ENCODE measurements at regions not wholly inside any gene's neighbourhood (a gene's known extent, or its start where the extent isn't known, plus 50 kb on each side); places are given as distances from the start of the nearest gene placed in this dataset.

- Histone ChIP-seq H3K36me3 (replicated peaks in 1 of 2; ENCODE audit: insufficient read depth in 1 of 2, low read depth in 2 of 2) (no peaks in the 10 kb centered on the region), H3K27me3 (no peaks in the 10 kb centered on the region), H3K27ac (no peak overlapping the region), H3K9me3 (no peaks in the 10 kb centered on the region), H3K4me1 (no peaks in the 10 kb centered on the region), H3K4me3 (no peak overlapping the region)
- no peak for TF ChIP-seq POLR2A (IDR thresholded peaks at IDR 0.05)
- TF ChIP-seq CTCF (IDR thresholded peaks at IDR 0.05): no peak
- WGBS, 2 donors: 77 to 80% methylated on average over 7 to 9 of the region's 9 CpGs
- no peak for ATAC-seq
- intact Hi-C loops (cut with DNase I): no loop called here
- DNase-seq: no peak
These were observed 64.2 kb upstream of the ATP12A start for GRCh38 chr13:24615911-24616472.

- no peak overlapping the region for H3K27ac ChIP-seq
- DNase-seq (no peak), ATAC-seq (no peak)
- TF ChIP-seq CTCF (IDR thresholded peaks at IDR 0.05): no peak
- TF ChIP-seq POLR2A (IDR thresholded peaks at IDR 0.05): no peak
- WGBS, 2 donors: 77 to 96% methylated on average over 4 of the region's 4 CpGs
- no peaks in the 10 kb centered on the region for H3K27me3 ChIP-seq
- H3K9me3 ChIP-seq: no peaks in the 10 kb centered on the region
- no peak overlapping the region for H3K4me3 ChIP-seq
- intact Hi-C loops (cut with DNase I): no loop called here
- H3K36me3 ChIP-seq (replicated peaks in 1 of 2; ENCODE audit: insufficient read depth in 1 of 2, low read depth in 2 of 2): no peaks in the 10 kb centered on the region
- no peaks in the 10 kb centered on the region for H3K4me1 ChIP-seq
These were observed 63.7 kb upstream of the ATP12A start for GRCh38 chr13:24616514-24616913.

DNA sequence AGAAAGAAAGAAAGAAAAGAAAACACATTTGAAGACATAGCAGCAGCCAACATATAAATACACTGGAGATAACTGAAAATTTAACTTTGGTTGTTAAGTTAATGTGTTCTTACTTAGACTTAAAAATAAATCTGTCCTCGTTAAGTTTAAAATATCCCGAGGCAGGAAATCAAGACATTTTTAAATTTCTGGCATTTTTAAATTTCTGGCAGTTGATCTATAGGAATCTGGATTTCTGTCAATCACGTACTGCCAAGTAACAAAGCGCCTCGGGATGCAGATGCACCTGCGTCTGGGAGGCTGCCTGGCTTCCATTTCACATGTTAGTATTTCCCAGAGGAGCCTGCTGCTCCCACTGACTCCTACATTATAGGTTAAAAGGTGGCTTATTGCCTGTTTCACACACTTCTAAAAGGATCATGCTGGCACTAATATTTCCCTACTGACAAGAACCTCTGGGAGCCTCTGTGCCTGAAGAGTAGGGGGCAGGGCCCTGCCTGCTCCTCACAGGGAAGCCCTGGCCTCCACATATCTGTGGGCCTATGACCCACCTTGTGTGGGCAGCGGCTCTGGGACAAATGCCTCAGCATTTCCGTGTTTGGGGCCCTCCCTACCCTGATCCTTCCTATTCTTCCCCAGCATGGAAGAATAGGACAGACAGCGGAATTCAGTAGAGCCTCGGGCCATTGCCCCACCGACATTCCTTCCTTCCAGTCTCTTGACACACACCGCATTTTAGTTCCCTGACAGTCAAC lies 62.8 kb upstream of the ATP12A start:
- Histone ChIP-seq H3K27me3 (no peaks in the 10 kb centered on the region), H3K4me3 (no peak overlapping the region), H3K27ac (no peak overlapping the region), H3K36me3 (replicated peaks in 1 of 2; ENCODE audit: insufficient read depth in 1 of 2, low read depth in 2 of 2) (no peaks in the 10 kb centered on the region), H3K9me3 (no peaks in the 10 kb centered on the region), H3K4me1 (no peaks in the 10 kb centered on the region)
- no peak for DNase-seq
- intact Hi-C loops (cut with DNase I): no loop called here
- TF ChIP-seq CTCF (IDR thresholded peaks at IDR 0.05): no peak
- TF ChIP-seq POLR2A (IDR thresholded peaks at IDR 0.05): no peak
- WGBS, 2 donors: 83 to 91% methylated on average over 12 of the region's 12 CpGs
- no peak for ATAC-seq

DNA sequence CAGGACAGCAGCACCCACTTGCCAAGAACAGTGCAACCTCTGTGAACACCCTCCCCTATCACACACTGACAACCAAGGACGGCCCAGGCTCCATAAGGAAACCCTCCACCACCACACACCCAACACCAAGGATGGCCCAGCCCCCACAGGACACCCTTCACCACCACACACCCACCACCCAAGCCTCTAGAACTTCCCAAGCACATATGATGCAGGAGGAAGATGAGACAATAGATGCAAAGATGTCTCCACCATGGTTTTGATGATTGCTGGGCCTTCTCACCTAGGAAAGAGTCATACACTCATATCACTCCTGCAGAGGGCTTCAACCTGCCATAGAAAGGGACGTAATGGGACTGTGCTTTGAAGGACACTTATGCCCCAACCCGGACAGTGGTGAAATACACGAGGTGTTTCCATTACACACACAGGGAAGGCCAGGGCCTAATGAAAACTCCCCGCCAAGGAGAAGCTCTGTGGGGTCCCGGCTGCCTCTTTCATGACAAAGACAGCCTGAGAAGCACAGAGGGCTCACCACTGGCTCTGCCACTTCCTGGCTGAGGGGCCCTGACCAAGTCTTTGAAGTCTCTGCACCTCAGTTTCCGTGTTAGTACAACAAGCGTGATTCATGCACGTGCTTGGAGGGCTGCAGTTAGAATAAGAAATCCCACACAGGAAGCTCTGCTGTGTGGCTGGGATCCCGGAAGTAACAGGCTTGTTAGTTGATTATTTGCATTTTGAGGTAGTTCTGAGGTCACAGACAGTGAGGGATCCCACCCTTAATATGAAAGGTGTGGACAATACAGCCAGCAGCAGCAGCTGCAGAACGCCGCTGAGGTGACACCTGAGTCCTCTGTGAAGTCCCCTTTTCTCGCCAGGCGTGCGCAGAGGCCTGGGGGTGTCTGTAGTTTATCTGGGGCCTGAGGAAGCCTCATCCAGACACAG lies 61.9 kb upstream of the ATP12A start:
- no peaks in the 10 kb centered on the region for H3K9me3 ChIP-seq
- intact Hi-C loops (cut with DNase I): no loop called here
- WGBS, 2 donors: 69 to 70% methylated on average over 11 to 15 of the region's 15 CpGs
- H3K4me3 ChIP-seq: no peak overlapping the region
- TF ChIP-seq CTCF (IDR thresholded peaks at IDR 0.05) (no peak), POLR2A (IDR thresholded peaks at IDR 0.05) (no peak)
- DNase-seq (peak in 1 of 4 donors; percentile 9), ATAC-seq (peak; percentile 24)
- H3K4me1 ChIP-seq: no peaks in the 10 kb centered on the region
- H3K27ac ChIP-seq: no peak overlapping the region
- H3K27me3 ChIP-seq: no peaks in the 10 kb centered on the region
- no peaks in the 10 kb centered on the region for H3K36me3 ChIP-seq (replicated peaks in 1 of 2; ENCODE audit: insufficient read depth in 1 of 2, low read depth in 2 of 2)

All from body of pancreas (tissue), 4 donors.